Body of pancreas (tissue), 4 donors: ENCODE measurements at regions not wholly inside any gene's neighbourhood (a gene's known extent, or its start where the extent isn't known, plus 50 kb on each side); places are given as distances from the start of the nearest gene placed in this dataset.

Source experiments
- ATAC-seq: fragments of 150-250 bp; one replicate; pipeline ENCODE4 v1.9.1; 2016
- DNase-seq, 4 donors: peaks; one replicate each; pipeline ENCODE4 v3.0.0-alpha.2; 2019
- H3K27ac ChIP-seq, 4 donors: fragments of 200-600 bp; sonication (generic); 1 replicate in 3 of 4; 2 replicates in 1 of 4; pipeline versions ENCODE4 v1.5.1 to v1.6.1; 2016 to 2019; ENCODE audit warnings: mild to moderate bottlenecking in 1 of 4, mixed read lengths in 1 of 4, moderate library complexity in 1 of 4
- H3K27me3 ChIP-seq, 2 donors: fragments of 200-600 bp; sonication (generic); one replicate each; pipeline ENCODE4 v1.6.0; 2016; ENCODE audit warnings: mild to moderate bottlenecking in 1 of 2
- H3K36me3 ChIP-seq, 2 donors: fragments of 200-600 bp; sonication (generic); replicated peaks in 1 of 2; 2 replicates each; pipeline ENCODE4 v1.5.1; 2016; ENCODE audit warnings: low read depth in 2 of 2; ENCODE audit not compliant: insufficient read depth in 1 of 2
- H3K4me1 ChIP-seq: fragments of 200-600 bp; sonication (generic); one replicate; pipeline ENCODE4 v1.6.0; 2016
- H3K4me3 ChIP-seq, 2 donors: fragments of 200-600 bp; sonication (generic); 1 replicate in 1 of 2; 2 replicates in 1 of 2; pipeline ENCODE4 v1.5.1; 2016 to 2019
- H3K9me3 ChIP-seq, 3 donors: fragments of 200-600 bp; sonication (generic); 1 replicate in 2 of 3; 2 replicates in 1 of 3; pipeline ENCODE4 v1.5.1; 2016
- POLR2A ChIP-seq, 3 donors: fragments of 450-650 bp; IDR thresholded peaks; one replicate each; pipeline ENCODE4 v1.6.1; 2016; ENCODE audit warnings: antibody characterized with exemption in 3 of 3, mild to moderate bottlenecking in 2 of 3
- WGBS, 2 donors: methylation state at CpG; one replicate each; pipeline ENCODE4 v1.1.5; 2017; 5-methylcytosine and 5-hydroxymethylcytosine counted together
- intact Hi-C: fragments of 100-400 bp; cut with DNase I; formaldehyde crosslinking; loops from one replicate; pipeline ENCODE4 v1.15.1; 2023
- TF ChIP-seq, protein P1 (sequence below), 7 experiments: fragments of 450-650 bp in 4 of 7; fragments of 200-600 bp in 3 of 7; sonication (generic) in 3 of 7; IDR thresholded peaks; one replicate each; pipeline ENCODE4 v1.5.1; 2016 to 2019; ENCODE audit warnings: antibody characterized with exemption in 7 of 7

DNA sequence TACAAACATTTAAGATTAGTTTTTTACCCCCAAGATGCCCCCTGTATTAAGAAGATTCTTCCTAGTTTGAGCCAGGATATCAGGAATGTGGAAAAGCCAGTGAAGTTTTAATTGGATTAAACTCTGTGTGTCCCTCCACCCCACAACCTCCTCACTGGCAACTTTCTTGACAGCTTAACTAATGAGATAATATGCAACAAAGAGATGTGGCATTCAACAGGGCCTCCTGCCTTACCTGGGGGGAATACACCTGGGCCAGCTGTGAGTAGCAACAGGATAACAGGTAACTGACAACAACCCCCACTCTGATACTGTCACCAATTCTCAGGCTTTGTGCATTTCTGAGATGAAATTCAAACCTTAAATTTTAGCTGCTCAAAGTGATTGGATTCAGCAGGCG, 512.3 kb downstream of the TFAP2B start:
- Histone ChIP-seq H3K36me3 (no peaks in the 10 kb centered on the region), H3K27me3 (no peaks in the 10 kb centered on the region), H3K4me1 (no peaks in the 10 kb centered on the region), H3K27ac (no peak overlapping the region), H3K4me3 (no peak overlapping the region), H3K9me3 (no peaks in the 10 kb centered on the region)
- intact Hi-C loops, result no loop called here
- no peak for ATAC-seq
- TF ChIP-seq, protein P1, sequence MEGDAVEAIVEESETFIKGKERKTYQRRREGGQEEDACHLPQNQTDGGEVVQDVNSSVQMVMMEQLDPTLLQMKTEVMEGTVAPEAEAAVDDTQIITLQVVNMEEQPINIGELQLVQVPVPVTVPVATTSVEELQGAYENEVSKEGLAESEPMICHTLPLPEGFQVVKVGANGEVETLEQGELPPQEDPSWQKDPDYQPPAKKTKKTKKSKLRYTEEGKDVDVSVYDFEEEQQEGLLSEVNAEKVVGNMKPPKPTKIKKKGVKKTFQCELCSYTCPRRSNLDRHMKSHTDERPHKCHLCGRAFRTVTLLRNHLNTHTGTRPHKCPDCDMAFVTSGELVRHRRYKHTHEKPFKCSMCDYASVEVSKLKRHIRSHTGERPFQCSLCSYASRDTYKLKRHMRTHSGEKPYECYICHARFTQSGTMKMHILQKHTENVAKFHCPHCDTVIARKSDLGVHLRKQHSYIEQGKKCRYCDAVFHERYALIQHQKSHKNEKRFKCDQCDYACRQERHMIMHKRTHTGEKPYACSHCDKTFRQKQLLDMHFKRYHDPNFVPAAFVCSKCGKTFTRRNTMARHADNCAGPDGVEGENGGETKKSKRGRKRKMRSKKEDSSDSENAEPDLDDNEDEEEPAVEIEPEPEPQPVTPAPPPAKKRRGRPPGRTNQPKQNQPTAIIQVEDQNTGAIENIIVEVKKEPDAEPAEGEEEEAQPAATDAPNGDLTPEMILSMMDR (IDR thresholded peaks at IDR 0.05), result no peak
- no peak for TF ChIP-seq POLR2A (IDR thresholded peaks at IDR 0.05)
- WGBS, 2 donors, result 60 to 68% methylated on average over 1 of the region's 1 CpG
- DNase-seq, result no peak

DNA sequence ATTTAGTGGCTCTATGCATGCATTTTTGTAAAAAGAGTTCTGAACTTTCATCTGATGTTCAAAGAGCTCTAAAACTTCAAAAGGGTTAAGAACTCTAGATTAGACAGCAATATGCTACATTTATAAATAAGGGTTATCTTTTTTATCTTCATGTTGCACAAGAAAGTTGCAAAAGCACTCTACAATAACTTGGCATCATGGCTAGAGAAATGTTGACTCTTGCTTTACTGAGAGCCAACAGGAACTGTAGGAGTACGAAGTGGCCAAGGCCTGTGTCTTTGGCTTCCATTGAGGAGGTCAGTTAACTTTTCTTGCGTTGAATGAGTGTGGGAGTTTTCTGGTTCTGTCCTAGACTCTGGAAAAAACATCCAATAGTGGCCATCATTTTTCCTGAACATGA, 516.9 kb downstream of the TFAP2B start:
- intact Hi-C loops, result no loop called here
- ATAC-seq (no peak), DNase-seq (no peak)
- TF ChIP-seq, protein P1 (IDR thresholded peaks at IDR 0.05), result no peak
- no peak for TF ChIP-seq POLR2A (IDR thresholded peaks at IDR 0.05)
- Histone ChIP-seq H3K9me3 (no peaks in the 10 kb centered on the region), H3K27me3 (no peaks in the 10 kb centered on the region), H3K36me3 (no peaks in the 10 kb centered on the region), H3K4me3 (no peak overlapping the region), H3K4me1 (no peaks in the 10 kb centered on the region), H3K27ac (no peak overlapping the region)
- 50 to 56% methylated on average over 2 of the region's 2 CpGs for WGBS, 2 donors

GRCh38 chr6:51336185-51336584, 517.5 kb downstream of the TFAP2B start:
- Histone ChIP-seq H3K27me3 (no peaks in the 10 kb centered on the region), H3K9me3 (no peaks in the 10 kb centered on the region), H3K27ac (no peak overlapping the region), H3K36me3 (no peaks in the 10 kb centered on the region), H3K4me1 (no peaks in the 10 kb centered on the region), H3K4me3 (no peak overlapping the region)
- 31% methylated on average over 4 of the region's 4 CpGs for WGBS, 2 donors
- intact Hi-C loops, result no loop called here
- DNase-seq (no peak), ATAC-seq (no peak)
- no peak for TF ChIP-seq POLR2A (IDR thresholded peaks at IDR 0.05)
- TF ChIP-seq, protein P1 (IDR thresholded peaks at IDR 0.05), result no peak

- WGBS, 2 donors, result 39 to 41% methylated on average over 3 of the region's 3 CpGs
- ATAC-seq, result no peak
- no peak for DNase-seq
- no peak for TF ChIP-seq POLR2A (IDR thresholded peaks at IDR 0.05)
- TF ChIP-seq, protein P1 (IDR thresholded peaks at IDR 0.05), result no peak
- intact Hi-C loops, result no loop called here
- no peaks in the 10 kb centered on the region for H3K4me1 ChIP-seq
- no peaks in the 10 kb centered on the region for H3K36me3 ChIP-seq
- H3K9me3 ChIP-seq, result no peaks in the 10 kb centered on the region
- no peak overlapping the region for H3K27ac ChIP-seq
- H3K4me3 ChIP-seq, result no peak overlapping the region
- no peaks in the 10 kb centered on the region for H3K27me3 ChIP-seq
These were observed 518.6 kb downstream of the TFAP2B start for GRCh38 chr6:51337277-51337676.

GRCh38 chr6:51339108-51339507, 520.4 kb downstream of the TFAP2B start:
- TF ChIP-seq POLR2A (IDR thresholded peaks at IDR 0.05), result no peak
- TF ChIP-seq, protein P1 (IDR thresholded peaks at IDR 0.05), result no peak
- 34 to 39% methylated on average over 3 of the region's 3 CpGs for WGBS, 2 donors
- ATAC-seq (no peak), DNase-seq (no peak)
- H3K27me3 ChIP-seq, result no peaks in the 10 kb centered on the region
- H3K9me3 ChIP-seq, result no peaks in the 10 kb centered on the region
- intact Hi-C loops, result no loop called here
- H3K27ac ChIP-seq, result no peak overlapping the region
- no peak overlapping the region for H3K4me3 ChIP-seq
- no peaks in the 10 kb centered on the region for H3K36me3 ChIP-seq
- H3K4me1 ChIP-seq, result no peaks in the 10 kb centered on the region
